ENCODE measurements at regions not wholly inside any gene's neighbourhood (a gene's known extent, or its start where the extent isn't known, plus 50 kb on each side); places are given as distances from the start of the nearest gene placed in this dataset.
A peak's percentile ranks its signal among the peaks of the same experiment; 100 is the strongest.
"Not testable (repeated sequence)": the region's sequence is repeated elsewhere in the genome, so short reads cannot be mapped to it uniquely, and the experiment has no call there.

- DNase-seq (ENCODE audit: low spot score), result not testable (repeated sequence)
Observed at GRCh38 chr2:76697439-76697838, 824.7 kb downstream of the LRRTM4 start.

GRCh38 chr2:76692908-76693307 lies 829.3 kb downstream of the LRRTM4 start:
- no peak for DNase-seq (ENCODE audit: low spot score)

GRCh38 chr2:76688732-76689131 lies 833.4 kb downstream of the LRRTM4 start:
- no peak for DNase-seq (ENCODE audit: low spot score)

GRCh38 chr2:76687923-76688322 lies 834.3 kb downstream of the LRRTM4 start:
- DNase-seq (ENCODE audit: low spot score), result no peak

GRCh38 chr2:76684756-76685155 lies 837.4 kb downstream of the LRRTM4 start:
- no peak for DNase-seq (ENCODE audit: low spot score)

GRCh38 chr2:76679025-76679396 lies 843.2 kb downstream of the LRRTM4 start:
- DNase-seq (ENCODE audit: low spot score), result no peak

GRCh38 chr2:76678383-76679024 lies 843.7 kb downstream of the LRRTM4 start:
- no peak for DNase-seq (ENCODE audit: low spot score)

- no peak for DNase-seq (ENCODE audit: low spot score)
Observed at GRCh38 chr2:76675212-76675611, 847.0 kb downstream of the LRRTM4 start.

GRCh38 chr2:76672798-76673197 lies 849.4 kb downstream of the LRRTM4 start:
- DNase-seq (ENCODE audit: low spot score), result no peak

- DNase-seq (ENCODE audit: low spot score), result no peak
Observed at GRCh38 chr2:76669966-76670465, 852.2 kb downstream of the LRRTM4 start.

- DNase-seq (ENCODE audit: low spot score), result no peak
Observed at GRCh38 chr2:76668279-76668678, 853.9 kb downstream of the LRRTM4 start.

GRCh38 chr2:76667821-76668271 lies 854.3 kb downstream of the LRRTM4 start:
- DNase-seq (ENCODE audit: low spot score), result peak; percentile 64

GRCh38 chr2:76642129-76642528 lies 880.0 kb downstream of the LRRTM4 start:
- no peak for DNase-seq (ENCODE audit: low spot score)

- no peak for DNase-seq (ENCODE audit: low spot score)
Observed at GRCh38 chr2:76641506-76641905, 880.7 kb downstream of the LRRTM4 start.

GRCh38 chr2:76640905-76641304 lies 881.3 kb downstream of the LRRTM4 start:
- DNase-seq (ENCODE audit: low spot score), result no peak

GRCh38 chr2:76639171-76639680 lies 883.0 kb downstream of the LRRTM4 start:
- no peak for DNase-seq (ENCODE audit: low spot score)

- DNase-seq (ENCODE audit: low spot score), result no peak
Observed at GRCh38 chr2:76633276-76633921, 888.8 kb downstream of the LRRTM4 start.

- DNase-seq (ENCODE audit: low spot score), result no peak
Observed at GRCh38 chr2:76625101-76625500, 897.1 kb downstream of the LRRTM4 start.

- no peak for DNase-seq (ENCODE audit: low spot score)
Observed at GRCh38 chr2:76613330-76613729, 902.6 kb upstream of the GCFC2 start.

- DNase-seq (ENCODE audit: low spot score), result no peak
Observed at GRCh38 chr2:76612764-76613163, 902.0 kb upstream of the GCFC2 start.

GRCh38 chr2:76610451-76610850 lies 899.7 kb upstream of the GCFC2 start:
- no peak for DNase-seq (ENCODE audit: low spot score)

GRCh38 chr2:76599732-76600368 lies 889.1 kb upstream of the GCFC2 start:
- DNase-seq (ENCODE audit: low spot score), result no peak

- no peak for DNase-seq (ENCODE audit: low spot score)
Observed at GRCh38 chr2:76584474-76584873, 873.8 kb upstream of the GCFC2 start.

All from left forelimb (tissue), 1 donor.